H9 (cell line): ENCODE measurements at regions not wholly inside any gene's neighbourhood (a gene's known extent, or its start where the extent isn't known, plus 50 kb on each side); places are given as distances from the start of the nearest gene placed in this dataset.

Experiments
- DNase-seq: peaks from one replicate; pipeline ENCODE4 v3.0.0-alpha.2; 2017
- H2AFZ ChIP-seq: one replicate; pipeline ENCODE4 v1.6.1; 2013; ENCODE audit warnings: mild to moderate bottlenecking, low read length, control low read depth, moderate library complexity
- H2AK5ac ChIP-seq: 2 replicates; pipeline ENCODE4 v1.6.1; 2013; ENCODE audit warnings: low read length, control low read depth, mixed read lengths; ENCODE audit not compliant: insufficient read length
- H2BK120ac ChIP-seq: one replicate; pipeline ENCODE4 v1.6.1; 2013; ENCODE audit warnings: low read depth, mild to moderate bottlenecking, low read length, control low read depth, inconsistent platforms; ENCODE audit not compliant: poor library complexity, severe bottlenecking
- H2BK12ac ChIP-seq: 2 replicates; pipeline ENCODE4 v1.6.1; 2013; ENCODE audit warnings: low read length, control low read depth, mixed read lengths, low read depth; ENCODE audit not compliant: insufficient read length
- H2BK15ac ChIP-seq: 2 replicates; pipeline ENCODE4 v1.6.1; 2013; ENCODE audit warnings: low read depth, low read length, control low read depth
- H2BK20ac ChIP-seq: one replicate; pipeline ENCODE4 v1.6.1; 2013; ENCODE audit warnings: low read depth, mild to moderate bottlenecking, low read length, control low read depth, inconsistent platforms; ENCODE audit not compliant: poor library complexity, severe bottlenecking
- H2BK5ac ChIP-seq: 2 replicates; pipeline ENCODE4 v1.6.1; 2013; ENCODE audit warnings: low read length, control low read depth, mixed read lengths; ENCODE audit not compliant: insufficient read length
- H3K14ac ChIP-seq: 2 replicates; pipeline ENCODE4 v1.6.1; 2013; ENCODE audit warnings: low read length, control low read depth; ENCODE audit not compliant: insufficient read depth
- H3K18ac ChIP-seq: 2 replicates; pipeline ENCODE4 v1.6.1; 2013; ENCODE audit warnings: low read depth, mild to moderate bottlenecking, mixed read lengths, low read length, control low read depth; ENCODE audit not compliant: insufficient read length
- H3K23ac ChIP-seq: 2 replicates; pipeline ENCODE4 v1.6.1; 2013; ENCODE audit warnings: low read length, control low read depth, mixed read lengths, low read depth; ENCODE audit not compliant: insufficient read length
- H3K23me2 ChIP-seq: 2 replicates; pipeline ENCODE4 v1.6.1; 2013; ENCODE audit warnings: low read depth, mild to moderate bottlenecking, mixed read lengths, low read length, control low read depth; ENCODE audit not compliant: insufficient read length, poor library complexity, severe bottlenecking
- H3K27ac ChIP-seq: 2 replicates; pipeline ENCODE4 v1.5.1; 2013; ENCODE audit warnings: low read length, control low read depth, mixed read lengths, low read depth; ENCODE audit not compliant: insufficient read length
- H3K27me3 ChIP-seq: 2 replicates; pipeline ENCODE4 v1.6.1; 2013; ENCODE audit warnings: low read length, control low read depth, inconsistent platforms; ENCODE audit not compliant: insufficient read depth
- H3K4ac ChIP-seq: 2 replicates; pipeline ENCODE4 v1.6.1; 2013; ENCODE audit warnings: low read depth, mild to moderate bottlenecking, control low read depth, inconsistent platforms, low read length, moderate library complexity
- H3K4me1 ChIP-seq: 2 replicates; pipeline ENCODE4 v1.6.1; 2013; ENCODE audit warnings: low read length, control low read depth, inconsistent platforms; ENCODE audit not compliant: insufficient read depth
- H3K4me2 ChIP-seq: 2 replicates; pipeline ENCODE4 v1.6.1; 2013; ENCODE audit warnings: low read length, control low read depth, mixed read lengths; ENCODE audit not compliant: insufficient read length, insufficient read depth
- H3K56ac ChIP-seq: 2 replicates; pipeline ENCODE4 v1.6.1; 2013; ENCODE audit warnings: low read depth, mild to moderate bottlenecking, mixed read lengths, low read length, control low read depth; ENCODE audit not compliant: insufficient read length
- H3K79me1 ChIP-seq: 2 replicates; pipeline ENCODE4 v1.6.1; 2013; ENCODE audit warnings: low read depth, mild to moderate bottlenecking, moderate library complexity, low read length, control low read depth, inconsistent platforms; ENCODE audit not compliant: insufficient read depth, poor library complexity, severe bottlenecking
- H3K79me2 ChIP-seq: 2 replicates; pipeline ENCODE4 v1.6.1; 2013; ENCODE audit warnings: low read length, control low read depth, inconsistent platforms; ENCODE audit not compliant: insufficient read depth
- H3K9ac ChIP-seq: 2 replicates; pipeline ENCODE4 v1.6.1; 2013; ENCODE audit warnings: low read length, control low read depth, mixed read lengths; ENCODE audit not compliant: insufficient read length; ENCODE audit errors: extremely low read depth
- H3K9me3 ChIP-seq: one replicate; pipeline ENCODE4 v1.6.1; 2013; ENCODE audit warnings: low read depth, low read length, inconsistent platforms; ENCODE audit not compliant: control insufficient read depth
- H3T11ph ChIP-seq: one replicate; pipeline ENCODE4 v1.6.1; 2013; ENCODE audit warnings: mild to moderate bottlenecking, low read length, control low read depth, inconsistent platforms
- H4K20me1 ChIP-seq: one replicate; pipeline ENCODE4 v1.6.1; 2013; ENCODE audit not compliant: control insufficient read depth, insufficient read length, insufficient read depth
- H4K5ac ChIP-seq: 2 replicates; pipeline ENCODE4 v1.6.1; 2013; ENCODE audit warnings: low read depth, mild to moderate bottlenecking, mixed read lengths, low read length, control low read depth; ENCODE audit not compliant: insufficient read length
- H4K8ac ChIP-seq: replicated peaks from 2 replicates; pipeline ENCODE4 v1.6.1; 2013; ENCODE audit warnings: low read length, control low read depth, mixed read lengths, low read depth; ENCODE audit not compliant: insufficient read length
- H4K91ac ChIP-seq: 2 replicates; pipeline ENCODE4 v1.6.1; 2013; ENCODE audit warnings: low read depth, mild to moderate bottlenecking, moderate library complexity, mixed read lengths, low read length, control low read depth; ENCODE audit not compliant: insufficient read length
- H3K27ac Mint-ChIP-seq, 3 experiments: 2 replicates in 2 of 3; 3 replicates in 1 of 3; pipeline ENCODE4 v1.8.0; 2020 to 2021; ENCODE audit warnings: mixed read lengths in 3 of 3, mild to moderate bottlenecking in 1 of 3, moderate library complexity in 1 of 3
- H3K27me3 Mint-ChIP-seq: 2 replicates; pipeline ENCODE4 v1.8.0; 2021; ENCODE audit warnings: low read depth, mild to moderate bottlenecking, moderate library complexity, mixed read lengths
- H3K36me3 Mint-ChIP-seq, 3 experiments: 2 replicates in 2 of 3; 3 replicates in 1 of 3; pipeline ENCODE4 v1.8.0; 2020 to 2021; ENCODE audit warnings: low read depth in 3 of 3, mixed read lengths in 3 of 3; ENCODE audit not compliant: insufficient read depth in 1 of 3
- H3K4me1 Mint-ChIP-seq, 2 experiments: 2 replicates each; pipeline ENCODE4 v1.8.0; 2020; ENCODE audit warnings: mixed read lengths in 2 of 2
- H3K4me3 Mint-ChIP-seq, 2 experiments: 2 replicates in 1 of 2; 3 replicates in 1 of 2; pipeline ENCODE4 v1.8.0; 2020 to 2021; ENCODE audit warnings: mild to moderate bottlenecking in 2 of 2, mixed read lengths in 2 of 2, moderate library complexity in 1 of 2
- H3K9me3 Mint-ChIP-seq, 2 experiments: 2 replicates in 1 of 2; 3 replicates in 1 of 2; pipeline ENCODE4 v1.8.0; 2020; ENCODE audit warnings: mild to moderate bottlenecking in 2 of 2, mixed read lengths in 2 of 2, moderate library complexity in 1 of 2
- CTCF ChIP-seq: fragments of 200-600 bp; sonication (generic); conservative IDR thresholded peaks from 3 replicates; pipeline ENCODE4 v1.8.0; 2021; ENCODE audit warnings: antibody characterized with exemption, mild to moderate bottlenecking
- WGBS: extraction: QIAGEN DNeasy Blood & Tissue Kit; methylation state at CpG from one replicate; pipeline ENCODE4 v1.1.7; 2013; ENCODE audit warnings: missing lambda C conversion rate, low lambda C conversion rate, mixed read lengths; ENCODE audit not compliant: insufficient read length; ENCODE audit errors: extremely low coverage; 5-methylcytosine and 5-hydroxymethylcytosine counted together

GRCh38 chr7:101749891-101750290 is 67.5 kb upstream of the CUX1 start:
- H3K56ac ChIP-seq, result no peak overlapping the region
- Mint-ChIP-seq H3K36me3 (no peaks in the 10 kb centered on the region), H3K4me1 (peaks cover 4 to 13% of the 10 kb centered on the region in 2 experiments), H3K4me3 (no peak overlapping the region), H3K9me3 (no peaks in the 10 kb centered on the region), H3K27ac (no peak overlapping the region; a peak in 1 of 7 replicates), H3K27me3 (peaks cover under 1% of the 10 kb centered on the region; the same call in 1 of the 2 replicates)
- H2BK120ac ChIP-seq, result no peak overlapping the region
- no peaks in the 10 kb centered on the region for H3K79me2 ChIP-seq
- H3K27ac ChIP-seq, result no peak overlapping the region
- no peak overlapping the region for H3K9ac ChIP-seq
- no peak overlapping the region for H2AFZ ChIP-seq
- no peak overlapping the region for H3K14ac ChIP-seq
- no peak for DNase-seq
- no peaks in the 10 kb centered on the region for H4K20me1 ChIP-seq
- H2AK5ac ChIP-seq, result no peak overlapping the region
- H2BK12ac ChIP-seq, result no peak overlapping the region
- no peak overlapping the region for H2BK15ac ChIP-seq
- WGBS, result no CpG with 5 or more reads among the region's 3 CpGs
- no peak overlapping the region for H4K5ac ChIP-seq
- no peak overlapping the region for H3K18ac ChIP-seq
- TF ChIP-seq CTCF, result no peak
- H3K23ac ChIP-seq, result no peak overlapping the region
- H3K4me2 ChIP-seq, result no peak overlapping the region
- no peaks in the 10 kb centered on the region for H3K79me1 ChIP-seq
- H3K9me3 ChIP-seq, result no peaks in the 10 kb centered on the region
- no peak overlapping the region for H2BK5ac ChIP-seq
- no peak overlapping the region for H4K91ac ChIP-seq
- H4K8ac ChIP-seq, result no peak overlapping the region
- no peaks in the 10 kb centered on the region for H3K23me2 ChIP-seq
- no peak overlapping the region for H2BK20ac ChIP-seq
- H3K4me1 ChIP-seq, result no peaks in the 10 kb centered on the region
- H3K27me3 ChIP-seq, result no peaks in the 10 kb centered on the region
- H3T11ph ChIP-seq, result no peak overlapping the region
- no peak overlapping the region for H3K4ac ChIP-seq
